HUES6 (cell line): ENCODE measurements at regions not wholly inside any gene's neighbourhood (a gene's known extent, or its start where the extent isn't known, plus 50 kb on each side); places are given as distances from the start of the nearest gene placed in this dataset.

Source experiments
- H3K27ac ChIP-seq: 2 replicates; pipeline ENCODE4 v1.7.0; 2013; ENCODE audit warnings: low read depth, mild to moderate bottlenecking, low read length, inconsistent platforms
- H3K27me3 ChIP-seq: 2 replicates; pipeline ENCODE4 v1.6.1; 2013; ENCODE audit warnings: low read length; ENCODE audit not compliant: control insufficient read depth, insufficient read depth
- H3K36me3 ChIP-seq: 2 replicates; pipeline ENCODE4 v1.6.1; 2013; ENCODE audit warnings: low read length; ENCODE audit not compliant: control insufficient read depth, insufficient read depth
- H3K4me1 ChIP-seq: 2 replicates; pipeline ENCODE4 v1.6.1; 2013; ENCODE audit warnings: low read length; ENCODE audit not compliant: control insufficient read depth, insufficient read depth
- H3K4me3 ChIP-seq: 2 replicates; pipeline ENCODE4 v1.5.1; 2013; ENCODE audit warnings: low read depth, low read length
- H3K9ac ChIP-seq: one replicate; pipeline ENCODE4 v1.6.1; 2013; ENCODE audit warnings: mild to moderate bottlenecking, low read length
- H3K9me3 ChIP-seq: 2 replicates; pipeline ENCODE4 v1.6.1; 2013; ENCODE audit warnings: low read depth, low read length; ENCODE audit not compliant: control insufficient read depth, insufficient read depth

DNA sequence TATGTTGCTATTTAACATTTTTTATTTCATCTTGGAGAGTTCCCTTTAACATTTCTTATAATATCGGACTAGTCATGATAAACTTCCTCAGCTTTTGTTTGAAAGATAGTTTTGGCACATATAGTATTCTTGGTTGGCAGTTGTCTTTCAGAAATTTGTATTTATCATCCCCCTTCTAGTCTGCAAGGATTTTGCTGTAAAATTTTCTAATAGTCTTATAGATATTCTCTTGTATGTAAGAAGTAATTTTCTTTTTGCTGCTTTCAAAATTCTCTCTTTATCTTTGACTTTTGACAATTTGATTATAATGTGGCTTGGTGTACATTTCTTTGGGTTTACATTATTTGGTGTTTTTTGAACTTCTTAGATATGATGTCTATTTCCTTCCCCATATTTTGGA is 116.0 kb upstream of the AVPR1A start:
- Histone ChIP-seq H3K4me1 (no peaks in the 10 kb centered on the region), H3K36me3 (no peaks in the 10 kb centered on the region), H3K9ac (no peak overlapping the region), H3K4me3 (no peak overlapping the region), H3K27ac (no peak overlapping the region), H3K9me3 (no peaks in the 10 kb centered on the region), H3K27me3 (no peaks in the 10 kb centered on the region)

DNA sequence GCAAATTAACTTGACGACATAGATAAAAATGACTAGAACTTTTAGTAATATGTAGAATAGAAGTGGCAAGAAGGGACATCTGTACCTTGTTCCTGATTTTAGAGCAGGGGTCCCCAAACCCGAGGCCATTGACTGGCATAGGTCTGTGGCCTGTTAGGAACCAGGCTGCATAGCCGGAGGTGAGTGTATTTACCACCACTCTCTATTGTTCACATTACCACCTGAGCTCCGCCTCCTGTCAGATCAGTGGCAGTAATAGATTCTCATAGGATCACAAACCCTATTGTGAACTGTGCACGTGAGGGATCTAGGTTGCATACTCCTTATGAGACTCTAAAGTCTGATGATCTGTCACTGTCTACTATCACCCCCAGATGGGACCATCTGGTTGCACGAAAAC is 113.6 kb upstream of the AVPR1A start:
- Histone ChIP-seq H3K27me3 (no peaks in the 10 kb centered on the region), H3K27ac (no peak overlapping the region), H3K9me3 (no peaks in the 10 kb centered on the region), H3K4me3 (no peak overlapping the region), H3K36me3 (no peaks in the 10 kb centered on the region), H3K4me1 (no peaks in the 10 kb centered on the region), H3K9ac (no peak overlapping the region)

DNA sequence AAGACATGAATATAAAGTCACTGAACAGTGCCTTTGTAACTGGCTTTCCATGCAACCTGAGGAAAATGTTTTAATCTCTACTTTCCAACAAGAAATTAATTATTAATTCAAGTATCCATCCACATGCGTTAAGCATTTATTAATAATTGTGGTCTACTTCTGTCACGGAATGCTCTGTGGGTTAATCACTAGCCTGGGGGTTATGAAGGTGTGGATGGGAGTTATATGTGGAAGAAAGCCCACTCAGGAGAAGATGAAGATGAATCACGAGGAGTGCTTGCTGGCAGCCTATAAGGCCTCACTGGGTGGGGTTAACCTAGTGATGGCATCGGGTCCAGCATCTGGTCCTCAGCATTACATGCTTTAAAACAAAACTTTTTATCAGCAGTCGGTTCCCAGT is 99.5 kb upstream of the AVPR1A start:
- Histone ChIP-seq H3K4me1 (no peaks in the 10 kb centered on the region), H3K36me3 (no peaks in the 10 kb centered on the region), H3K27me3 (no peaks in the 10 kb centered on the region), H3K4me3 (no peak overlapping the region), H3K9ac (no peak overlapping the region), H3K27ac (no peak overlapping the region), H3K9me3 (no peaks in the 10 kb centered on the region)

DNA sequence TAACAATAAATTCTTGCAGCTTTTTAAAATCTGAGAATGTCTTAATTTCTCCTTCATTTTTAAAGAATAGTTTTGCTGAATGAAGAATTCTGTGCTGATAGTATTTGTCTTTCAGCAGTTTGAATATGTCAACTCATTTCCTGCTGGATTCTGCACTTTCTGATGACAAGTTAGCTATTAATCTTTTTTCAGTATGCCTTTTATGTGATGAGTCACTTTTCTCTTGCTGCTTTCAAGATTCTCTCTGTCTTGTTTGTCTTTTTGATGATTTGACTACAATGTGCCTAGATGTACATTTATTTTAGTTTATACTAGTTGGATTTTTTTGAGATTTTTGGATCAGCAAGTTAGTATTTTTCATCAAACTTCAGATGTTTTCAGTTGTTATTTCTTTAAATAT is 87.9 kb upstream of the AVPR1A start:
- Histone ChIP-seq H3K36me3 (no peaks in the 10 kb centered on the region), H3K4me3 (no peak overlapping the region), H3K4me1 (no peaks in the 10 kb centered on the region), H3K27ac (no peak overlapping the region), H3K9me3 (peaks cover 9% of the 10 kb centered on the region), H3K27me3 (no peaks in the 10 kb centered on the region), H3K9ac (no peak overlapping the region)

DNA sequence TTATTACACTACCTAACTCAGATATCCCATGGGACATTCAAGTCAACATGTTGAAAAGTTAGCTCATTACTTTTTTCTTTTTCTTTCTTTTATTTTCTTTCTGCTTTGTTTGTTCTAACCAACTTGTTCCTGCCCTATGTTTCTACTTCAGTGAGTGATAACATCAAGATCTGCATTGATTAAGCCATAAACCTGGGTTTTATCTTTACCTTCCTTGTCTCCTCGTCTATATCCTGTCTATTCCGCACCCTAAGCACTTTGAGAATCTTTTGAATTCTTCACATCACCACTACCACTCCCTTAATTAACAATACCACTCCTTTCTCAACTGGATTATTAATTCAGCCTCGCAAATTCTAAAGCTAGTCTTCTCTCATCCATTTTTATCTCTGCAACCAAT is 81.9 kb upstream of the AVPR1A start:
- Histone ChIP-seq H3K4me3 (no peak overlapping the region), H3K27ac (no peak overlapping the region), H3K9ac (no peak overlapping the region), H3K4me1 (no peaks in the 10 kb centered on the region), H3K36me3 (no peaks in the 10 kb centered on the region), H3K9me3 (no peaks in the 10 kb centered on the region), H3K27me3 (no peaks in the 10 kb centered on the region)

DNA sequence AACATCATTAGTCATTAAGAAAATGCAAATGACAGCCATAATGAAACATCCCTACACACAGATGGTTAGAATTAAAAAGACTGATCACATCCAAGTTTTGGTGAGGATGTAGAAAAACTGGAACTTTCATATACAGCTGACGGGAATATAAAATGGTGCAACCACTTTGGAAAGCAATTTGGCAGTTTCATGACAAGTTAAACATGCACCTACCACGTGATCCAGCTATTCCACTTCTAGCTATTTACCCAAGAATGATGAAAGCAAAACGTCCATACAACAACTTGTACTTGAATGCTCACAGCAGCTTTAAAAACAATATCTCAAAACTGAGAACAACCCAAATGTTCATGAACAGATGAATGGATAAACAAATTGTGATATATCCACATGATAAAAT is 77.9 kb upstream of the AVPR1A start:
- H3K27me3 ChIP-seq, result no peaks in the 10 kb centered on the region
- H3K4me3 ChIP-seq, result no peak overlapping the region
- no peak overlapping the region for H3K27ac ChIP-seq
- H3K9ac ChIP-seq, result no peak overlapping the region
- H3K9me3 ChIP-seq, result no peaks in the 10 kb centered on the region
- peaks cover under 1% of the 10 kb centered on the region; the same call in 1 of the 2 replicates for H3K4me1 ChIP-seq
- no peaks in the 10 kb centered on the region for H3K36me3 ChIP-seq

DNA sequence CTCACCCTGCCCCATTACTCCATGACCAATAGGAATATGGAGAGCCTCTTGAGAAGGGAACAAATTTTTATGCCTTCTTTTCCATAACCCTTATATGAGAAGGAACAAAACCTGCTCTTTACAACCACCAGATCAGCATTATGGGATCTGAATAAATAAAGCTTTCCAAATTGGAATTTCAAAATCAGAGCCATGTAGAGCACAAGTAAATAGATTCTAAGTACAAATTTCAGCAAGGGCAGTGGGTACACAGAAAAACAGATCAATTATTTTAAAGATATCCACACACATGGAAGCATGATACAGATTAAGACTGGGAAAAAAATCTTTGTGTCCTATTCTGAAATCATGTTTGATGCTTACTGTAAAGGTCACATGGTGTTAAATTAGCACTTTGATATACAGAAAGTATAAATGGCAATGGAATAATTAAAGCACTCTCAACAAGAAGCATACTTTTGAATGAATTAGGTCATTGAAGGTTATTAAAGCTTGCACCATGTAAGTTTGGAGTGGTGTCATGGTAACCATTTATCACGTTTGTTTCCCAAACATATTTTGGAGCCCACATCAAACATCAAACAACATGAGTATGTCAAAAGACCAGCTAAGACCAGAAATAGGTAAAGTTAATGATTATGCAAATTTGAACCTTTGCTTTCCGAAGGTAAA is 75.9 kb upstream of the AVPR1A start:
- no peaks in the 10 kb centered on the region for H3K9me3 ChIP-seq
- H3K9ac ChIP-seq, result no peak overlapping the region
- peaks cover 6% of the 10 kb centered on the region; the same call in 1 of the 2 replicates for H3K4me1 ChIP-seq
- H3K36me3 ChIP-seq, result no peaks in the 10 kb centered on the region
- no peak overlapping the region for H3K4me3 ChIP-seq
- no peaks in the 10 kb centered on the region for H3K27me3 ChIP-seq
- H3K27ac ChIP-seq, result no peak overlapping the region

DNA sequence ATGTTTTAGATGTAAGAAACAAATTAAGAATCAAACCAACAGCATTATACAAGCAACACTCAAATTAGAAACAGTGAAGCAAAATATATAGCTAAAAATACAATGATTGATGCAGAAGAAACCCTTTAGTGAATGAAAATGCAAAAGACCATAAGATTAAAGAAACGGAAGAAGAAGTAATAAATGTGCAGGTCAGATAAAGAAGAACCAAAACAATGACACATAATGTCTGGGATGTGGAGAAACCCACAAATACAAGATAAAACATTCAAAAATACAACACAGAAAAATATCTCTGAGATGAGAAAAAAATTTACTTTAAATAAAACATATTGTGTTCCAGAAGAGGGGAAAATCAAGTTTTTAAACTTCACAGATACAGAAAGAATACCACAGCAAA is 73.4 kb upstream of the AVPR1A start:
- no peak overlapping the region for H3K4me3 ChIP-seq
- H3K27me3 ChIP-seq, result no peaks in the 10 kb centered on the region
- H3K4me1 ChIP-seq, result peaks cover 6% of the 10 kb centered on the region; the same call in 1 of the 2 replicates
- no peak overlapping the region for H3K9ac ChIP-seq
- H3K27ac ChIP-seq, result no peak overlapping the region
- H3K9me3 ChIP-seq, result no peaks in the 10 kb centered on the region
- no peaks in the 10 kb centered on the region for H3K36me3 ChIP-seq

DNA sequence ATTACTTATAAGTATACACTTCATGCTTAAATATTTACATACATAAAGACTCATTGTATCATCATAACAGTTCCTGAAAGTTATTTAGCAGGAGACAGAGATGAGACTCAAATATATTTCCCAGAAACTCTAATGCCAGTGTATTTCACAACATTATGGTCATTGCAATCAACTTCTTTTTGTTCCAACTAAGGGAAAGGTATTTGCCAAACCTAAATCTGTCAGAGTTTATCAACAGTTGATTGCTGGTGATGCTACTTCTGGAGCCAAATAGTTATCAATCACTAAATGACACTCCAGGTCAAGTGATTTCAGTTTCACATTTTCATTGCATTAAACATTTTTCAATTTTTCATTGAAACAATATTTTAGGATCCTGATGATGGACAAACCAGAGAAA is 72.1 kb upstream of the AVPR1A start:
- Histone ChIP-seq H3K27me3 (no peaks in the 10 kb centered on the region), H3K9ac (no peak overlapping the region), H3K27ac (no peak overlapping the region), H3K4me1 (peaks cover 6% of the 10 kb centered on the region; the same call in 1 of the 2 replicates), H3K36me3 (no peaks in the 10 kb centered on the region), H3K9me3 (no peaks in the 10 kb centered on the region), H3K4me3 (no peak overlapping the region)

DNA sequence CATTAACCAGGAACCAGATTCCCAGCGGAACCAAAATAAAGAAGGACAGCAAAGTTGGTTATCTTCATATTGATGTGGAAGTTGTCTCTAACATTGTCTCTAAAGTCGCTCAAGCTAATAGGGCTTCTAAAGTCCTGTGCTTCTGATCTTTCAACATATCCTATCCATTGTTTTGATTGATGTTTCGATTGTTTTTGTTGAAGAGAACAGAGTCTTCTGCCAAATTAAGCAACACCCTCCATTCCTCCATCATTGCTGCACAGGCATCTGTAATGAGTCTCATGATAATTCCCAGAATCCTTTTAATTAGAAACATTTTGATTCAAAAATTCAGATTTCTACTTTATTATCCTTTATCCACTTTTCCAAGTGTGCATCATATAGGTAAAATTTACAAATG is 71.6 kb upstream of the AVPR1A start:
- Histone ChIP-seq H3K4me1 (peaks cover 6% of the 10 kb centered on the region; the same call in 1 of the 2 replicates), H3K9ac (no peak overlapping the region), H3K9me3 (no peaks in the 10 kb centered on the region), H3K27me3 (no peaks in the 10 kb centered on the region), H3K27ac (no peak overlapping the region), H3K36me3 (no peaks in the 10 kb centered on the region), H3K4me3 (no peak overlapping the region)

DNA sequence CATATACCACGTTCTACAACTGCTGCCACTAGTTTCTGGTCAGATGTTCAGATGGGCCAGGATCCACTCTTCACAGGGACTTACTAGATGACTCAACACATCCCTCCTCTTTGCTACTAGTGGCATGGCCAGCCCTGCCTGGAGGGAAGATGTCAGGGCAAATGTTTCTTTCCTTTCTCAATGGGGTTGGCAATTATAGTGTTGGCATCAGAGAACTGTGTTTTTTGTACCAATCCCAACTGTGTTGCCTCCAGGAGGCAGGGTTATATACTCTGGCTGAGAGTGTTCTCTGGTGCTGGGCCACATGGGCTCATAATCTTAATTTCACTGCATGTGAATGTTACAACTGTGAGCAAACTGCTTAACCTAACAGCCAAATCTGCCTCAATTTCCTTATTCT is 69.9 kb upstream of the AVPR1A start:
- Histone ChIP-seq H3K4me1 (peaks cover 6% of the 10 kb centered on the region; the same call in 1 of the 2 replicates), H3K27me3 (no peaks in the 10 kb centered on the region), H3K9me3 (no peaks in the 10 kb centered on the region), H3K4me3 (no peak overlapping the region), H3K27ac (no peak overlapping the region), H3K36me3 (no peaks in the 10 kb centered on the region), H3K9ac (no peak overlapping the region)

DNA sequence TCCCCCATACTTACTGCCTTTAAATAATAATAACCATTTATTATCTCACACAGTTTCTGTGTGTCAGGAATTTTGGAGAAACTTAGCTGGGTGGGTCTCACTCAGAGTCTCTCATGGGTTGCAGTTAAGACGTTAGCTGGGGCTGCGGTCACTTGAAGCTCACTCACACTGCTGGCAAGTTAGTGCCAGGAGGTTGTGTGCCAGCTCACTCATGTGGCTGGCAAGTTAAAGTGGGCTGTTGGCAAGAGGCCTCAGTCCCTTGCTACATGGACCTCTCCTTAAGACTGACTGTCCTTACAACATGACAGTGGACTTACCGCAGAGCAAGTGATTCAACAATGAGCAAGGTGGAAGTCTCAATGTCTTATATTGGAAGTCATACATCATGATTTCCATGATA is 61.3 kb upstream of the AVPR1A start:
- no peaks in the 10 kb centered on the region for H3K27me3 ChIP-seq
- H3K9ac ChIP-seq, result no peak overlapping the region
- no peak overlapping the region for H3K4me3 ChIP-seq
- H3K4me1 ChIP-seq, result no peaks in the 10 kb centered on the region
- H3K9me3 ChIP-seq, result no peaks in the 10 kb centered on the region
- H3K27ac ChIP-seq, result no peak overlapping the region
- no peaks in the 10 kb centered on the region for H3K36me3 ChIP-seq
